HL-60 (cell line): ENCODE measurements at regions not wholly inside any gene's neighbourhood (a gene's known extent, or its start where the extent isn't known, plus 50 kb on each side); places are given as distances from the start of the nearest gene placed in this dataset.
"Not testable (repeated sequence)": the region's sequence is repeated elsewhere in the genome, so short reads cannot be mapped to it uniquely, and the experiment has no call there.

Source experiments
- DNase-seq, 2 experiments: peaks; one replicate each; pipeline ENCODE4 v3.0.0-alpha.2; 2010 to 2020; ENCODE audit warnings: low read depth in 1 of 2, low spot score in 1 of 2
- H3K27ac ChIP-seq: fragments of 250-450 bp; sonication (Bioruptor Pico); replicated peaks from 2 replicates; pipeline ENCODE4 v1.5.1; 2020; ENCODE audit warnings: mild to moderate bottlenecking, moderate library complexity
- H3K27me3 ChIP-seq: fragments of 250-450 bp; sonication (Bioruptor Pico); 2 replicates; pipeline ENCODE4 v1.5.1; 2021; ENCODE audit warnings: mild to moderate bottlenecking, moderate library complexity; ENCODE audit not compliant: insufficient read depth, poor library complexity, severe bottlenecking
- H3K4me3 ChIP-seq: replicated peaks from 2 replicates; pipeline ENCODE4 v1.5.1; 2011; ENCODE audit warnings: mild to moderate bottlenecking, control low read depth, low read length; ENCODE audit not compliant: insufficient read depth
- GABPA ChIP-seq: IDR thresholded peaks from 2 replicates; pipeline ENCODE4 v1.6.1; 2012; ENCODE audit warnings: low read depth
- POLR2AphosphoS5 ChIP-seq: IDR thresholded peaks from 2 replicates; pipeline ENCODE4 v1.6.1; 2012; ENCODE audit warnings: low read depth
- SPI1 ChIP-seq: IDR thresholded peaks from 2 replicates; pipeline ENCODE4 v1.6.1; 2012; ENCODE audit warnings: low read depth, mild to moderate bottlenecking, borderline replicate concordance
- TF ChIP-seq, protein P1 (sequence below): IDR thresholded peaks from 2 replicates; pipeline ENCODE4 v1.6.1; 2012; ENCODE audit warnings: low read depth; ENCODE audit not compliant: insufficient replicate concordance
- TF ChIP-seq, protein P2 (sequence below): IDR thresholded peaks from one replicate; pipeline ENCODE4 v1.5.1; 2011; ENCODE audit warnings: low read length, control low read depth, inconsistent platforms; ENCODE audit not compliant: insufficient read depth

DNA sequence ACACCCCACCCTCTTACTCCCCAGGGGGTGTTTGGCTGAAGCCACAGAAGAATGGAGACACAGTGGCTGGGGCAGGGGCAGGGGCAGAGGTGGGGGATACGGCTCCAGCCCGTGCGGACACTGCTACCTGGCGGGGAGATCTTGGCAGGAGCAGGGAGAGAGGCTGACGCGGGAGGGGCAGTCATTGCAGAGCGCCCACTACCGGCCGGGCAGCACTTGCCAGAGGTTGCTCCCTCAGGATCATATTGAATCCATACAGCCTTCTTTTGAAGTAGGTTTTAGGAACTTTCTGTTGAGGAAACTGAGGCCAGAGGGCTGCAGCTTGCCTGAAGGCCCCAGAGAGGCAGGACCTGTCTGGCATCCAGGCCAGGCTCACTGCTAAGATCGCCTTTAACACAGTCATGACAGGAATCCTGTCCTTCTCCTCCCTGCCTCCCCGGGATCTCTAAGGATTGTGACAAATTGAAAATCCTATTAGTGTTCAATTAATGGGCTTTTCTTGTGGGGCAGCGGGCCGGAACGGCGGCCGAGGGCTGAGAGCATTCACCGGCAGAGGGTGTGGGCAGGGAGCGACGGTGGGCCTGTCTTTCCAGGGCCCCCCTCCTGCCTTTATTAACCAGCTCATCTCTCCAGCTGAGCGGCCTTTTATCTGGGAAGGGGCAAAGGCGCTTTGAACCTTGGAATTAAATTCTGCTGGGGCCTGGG, 65.5 kb upstream of the WNT4 start:
- H3K4me3 ChIP-seq, result no peak overlapping the region
- no peak for TF ChIP-seq SPI1
- no peak for TF ChIP-seq POLR2AphosphoS5
- TF ChIP-seq, protein P1, sequence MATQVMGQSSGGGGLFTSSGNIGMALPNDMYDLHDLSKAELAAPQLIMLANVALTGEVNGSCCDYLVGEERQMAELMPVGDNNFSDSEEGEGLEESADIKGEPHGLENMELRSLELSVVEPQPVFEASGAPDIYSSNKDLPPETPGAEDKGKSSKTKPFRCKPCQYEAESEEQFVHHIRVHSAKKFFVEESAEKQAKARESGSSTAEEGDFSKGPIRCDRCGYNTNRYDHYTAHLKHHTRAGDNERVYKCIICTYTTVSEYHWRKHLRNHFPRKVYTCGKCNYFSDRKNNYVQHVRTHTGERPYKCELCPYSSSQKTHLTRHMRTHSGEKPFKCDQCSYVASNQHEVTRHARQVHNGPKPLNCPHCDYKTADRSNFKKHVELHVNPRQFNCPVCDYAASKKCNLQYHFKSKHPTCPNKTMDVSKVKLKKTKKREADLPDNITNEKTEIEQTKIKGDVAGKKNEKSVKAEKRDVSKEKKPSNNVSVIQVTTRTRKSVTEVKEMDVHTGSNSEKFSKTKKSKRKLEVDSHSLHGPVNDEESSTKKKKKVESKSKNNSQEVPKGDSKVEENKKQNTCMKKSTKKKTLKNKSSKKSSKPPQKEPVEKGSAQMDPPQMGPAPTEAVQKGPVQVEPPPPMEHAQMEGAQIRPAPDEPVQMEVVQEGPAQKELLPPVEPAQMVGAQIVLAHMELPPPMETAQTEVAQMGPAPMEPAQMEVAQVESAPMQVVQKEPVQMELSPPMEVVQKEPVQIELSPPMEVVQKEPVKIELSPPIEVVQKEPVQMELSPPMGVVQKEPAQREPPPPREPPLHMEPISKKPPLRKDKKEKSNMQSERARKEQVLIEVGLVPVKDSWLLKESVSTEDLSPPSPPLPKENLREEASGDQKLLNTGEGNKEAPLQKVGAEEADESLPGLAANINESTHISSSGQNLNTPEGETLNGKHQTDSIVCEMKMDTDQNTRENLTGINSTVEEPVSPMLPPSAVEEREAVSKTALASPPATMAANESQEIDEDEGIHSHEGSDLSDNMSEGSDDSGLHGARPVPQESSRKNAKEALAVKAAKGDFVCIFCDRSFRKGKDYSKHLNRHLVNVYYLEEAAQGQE, result no peak
- TF ChIP-seq, protein P2, sequence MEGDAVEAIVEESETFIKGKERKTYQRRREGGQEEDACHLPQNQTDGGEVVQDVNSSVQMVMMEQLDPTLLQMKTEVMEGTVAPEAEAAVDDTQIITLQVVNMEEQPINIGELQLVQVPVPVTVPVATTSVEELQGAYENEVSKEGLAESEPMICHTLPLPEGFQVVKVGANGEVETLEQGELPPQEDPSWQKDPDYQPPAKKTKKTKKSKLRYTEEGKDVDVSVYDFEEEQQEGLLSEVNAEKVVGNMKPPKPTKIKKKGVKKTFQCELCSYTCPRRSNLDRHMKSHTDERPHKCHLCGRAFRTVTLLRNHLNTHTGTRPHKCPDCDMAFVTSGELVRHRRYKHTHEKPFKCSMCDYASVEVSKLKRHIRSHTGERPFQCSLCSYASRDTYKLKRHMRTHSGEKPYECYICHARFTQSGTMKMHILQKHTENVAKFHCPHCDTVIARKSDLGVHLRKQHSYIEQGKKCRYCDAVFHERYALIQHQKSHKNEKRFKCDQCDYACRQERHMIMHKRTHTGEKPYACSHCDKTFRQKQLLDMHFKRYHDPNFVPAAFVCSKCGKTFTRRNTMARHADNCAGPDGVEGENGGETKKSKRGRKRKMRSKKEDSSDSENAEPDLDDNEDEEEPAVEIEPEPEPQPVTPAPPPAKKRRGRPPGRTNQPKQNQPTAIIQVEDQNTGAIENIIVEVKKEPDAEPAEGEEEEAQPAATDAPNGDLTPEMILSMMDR, result no peak
- no peak for TF ChIP-seq GABPA
- DNase-seq, result no peak
- no peak overlapping the region for H3K27ac ChIP-seq
- peaks cover 23% of the 10 kb centered on the region for H3K27me3 ChIP-seq

DNA sequence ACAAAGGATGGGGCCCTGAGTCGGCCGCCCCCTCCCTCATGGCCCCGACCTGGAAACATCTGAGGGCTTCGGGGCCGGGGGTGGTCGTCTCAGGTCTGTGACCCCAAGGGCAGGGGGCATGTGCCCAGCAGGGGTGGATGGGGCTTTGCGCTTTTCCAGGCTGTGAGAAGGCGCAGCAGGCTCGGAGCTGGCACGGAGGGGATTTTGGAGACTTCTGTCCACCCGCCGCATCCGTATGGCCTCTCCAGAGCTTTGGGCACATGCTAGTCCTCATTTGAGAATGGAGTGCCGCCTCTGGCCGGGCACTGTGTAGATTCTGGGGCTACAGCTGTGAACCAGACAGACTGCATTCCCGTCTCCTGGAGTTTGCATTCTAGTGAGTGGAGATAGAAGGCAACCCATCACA, 66.1 kb upstream of the WNT4 start:
- Histone ChIP-seq H3K27me3 (peaks cover 28% of the 10 kb centered on the region), H3K27ac (no peak overlapping the region), H3K4me3 (no peak overlapping the region)
- no peak for DNase-seq
- no peak for TF ChIP-seq GABPA

DNA sequence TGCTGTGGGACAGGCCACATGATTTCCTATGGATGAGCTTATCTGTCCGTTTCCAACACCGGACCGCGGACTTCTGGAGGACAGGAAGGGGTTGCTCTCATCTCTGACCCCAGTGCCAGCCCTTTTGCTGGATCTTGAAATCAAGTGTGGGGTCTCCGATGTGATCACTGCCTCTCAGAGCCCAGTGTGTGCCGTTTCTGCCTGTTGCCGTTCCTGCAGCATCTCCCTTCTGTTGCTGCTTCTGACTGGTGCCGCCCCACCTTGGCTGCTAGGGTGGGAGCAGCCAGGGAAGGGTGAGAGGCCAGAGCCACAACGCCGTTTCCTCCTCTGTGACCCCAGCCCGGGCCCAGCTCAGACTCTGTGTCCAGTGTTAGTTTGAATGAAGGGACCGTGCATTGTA, 67.3 kb upstream of the WNT4 start:
- no peak for DNase-seq
- Histone ChIP-seq H3K27ac (no peak overlapping the region), H3K4me3 (no peak overlapping the region), H3K27me3 (peaks cover 28% of the 10 kb centered on the region)
- no peak for TF ChIP-seq GABPA
- TF ChIP-seq, protein P1, result no peak
- TF ChIP-seq POLR2AphosphoS5, result no peak
- TF ChIP-seq, protein P2, result no peak
- no peak for TF ChIP-seq SPI1

DNA sequence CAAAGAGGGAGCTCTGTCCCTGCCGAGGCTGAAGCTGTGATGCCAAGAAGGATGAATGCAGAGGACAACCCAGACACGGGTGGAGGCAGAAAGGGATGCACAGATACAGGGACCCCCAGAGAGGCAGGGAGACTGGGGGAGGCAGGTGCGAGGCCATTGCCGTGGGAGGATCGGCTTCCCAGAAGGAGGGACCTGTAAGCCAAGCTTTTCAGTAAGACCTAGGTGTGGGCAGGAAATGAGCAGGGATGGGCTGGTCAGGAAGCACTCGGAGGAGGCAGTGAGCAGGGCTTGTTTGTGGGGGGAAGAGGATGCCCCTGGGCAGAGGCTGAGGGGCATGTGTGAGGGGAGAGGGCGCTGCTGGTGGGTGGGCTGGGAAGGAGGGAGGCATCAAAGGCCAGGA, 67.7 kb upstream of the WNT4 start:
- no peak for DNase-seq
- TF ChIP-seq GABPA, result no peak
- TF ChIP-seq, protein P2, result no peak
- no peak for TF ChIP-seq SPI1
- TF ChIP-seq, protein P1, result no peak
- no peak for TF ChIP-seq POLR2AphosphoS5
- peaks cover 28% of the 10 kb centered on the region for H3K27me3 ChIP-seq
- H3K27ac ChIP-seq, result no peak overlapping the region
- H3K4me3 ChIP-seq, result no peak overlapping the region

DNA sequence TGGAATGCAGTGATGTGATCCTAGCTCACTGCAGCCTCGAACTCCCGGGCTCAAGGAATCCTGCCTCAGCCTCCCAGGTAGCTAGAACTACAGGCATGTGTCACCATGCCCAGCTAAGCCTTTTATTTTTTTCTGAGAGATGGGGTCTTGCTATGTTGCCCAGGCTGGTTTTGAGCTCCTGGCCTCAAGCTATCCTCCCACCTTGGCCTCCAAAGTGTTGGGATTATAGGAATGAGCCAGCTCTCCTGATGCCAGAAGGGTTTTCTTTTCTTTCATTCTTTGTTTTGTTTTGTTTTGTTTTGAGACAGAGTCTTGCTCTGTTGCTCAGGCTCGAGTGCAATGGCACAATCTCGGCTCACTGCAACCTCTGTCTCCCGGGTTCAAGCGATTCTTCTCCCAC, 68.6 kb upstream of the WNT4 start:
- DNase-seq, H3K27ac ChIP-seq: not testable (repeated sequence)
- H3K27me3 ChIP-seq, result peaks cover 28% of the 10 kb centered on the region

More for the DNA sequence above, 68.6 kb upstream of the WNT4 start:
- not testable (repeated sequence) for H3K4me3 ChIP-seq
